ENCODE measurements at regions not wholly inside any gene's neighbourhood (a gene's known extent, or its start where the extent isn't known, plus 50 kb on each side); places are given as distances from the start of the nearest gene placed in this dataset.

DNA sequence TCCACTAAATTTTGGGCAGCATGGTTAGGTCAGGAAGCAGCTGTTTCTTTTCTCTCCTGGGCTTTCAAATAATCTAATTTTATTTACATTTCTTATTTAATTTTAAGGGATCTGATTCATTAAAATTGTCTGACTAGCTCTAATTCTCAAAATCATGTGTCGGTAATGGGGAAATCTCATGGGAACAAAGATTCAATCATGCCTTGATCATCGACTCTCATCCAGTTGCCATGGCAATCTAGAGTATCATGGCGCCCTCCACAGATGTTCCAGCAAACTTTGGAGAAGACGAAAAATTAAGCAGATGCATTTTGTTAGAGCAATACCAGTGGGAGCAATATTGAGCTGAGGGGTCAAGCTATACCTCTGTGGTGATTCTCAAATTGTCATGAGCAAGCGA, 358.0 kb upstream of the CDH4 start:
- 95 to 96% methylated on average over 5 of the region's 5 CpGs for WGBS, 2 experiments
- Histone ChIP-seq H3K4me3 (ENCODE audit: insufficient read depth, low read depth, low read length) (no peak overlapping the region), H3K4me1 (ENCODE audit: control insufficient read depth, insufficient read depth, low read length) (peaks cover 3% of the 10 kb centered on the region), H3K27ac (ENCODE audit: insufficient read depth, low read depth, low read length, poor library complexity, severe bottlenecking) (no peak overlapping the region), H3K9me3 (ENCODE audit: control insufficient read depth, low read length) (no peaks in the 10 kb centered on the region), H3K27me3 (ENCODE audit: control insufficient read depth, insufficient read depth, low read length, poor library complexity, severe bottlenecking) (no peaks in the 10 kb centered on the region), H3K36me3 (ENCODE audit: control insufficient read depth, insufficient read depth, low read length) (no peaks in the 10 kb centered on the region)

DNA sequence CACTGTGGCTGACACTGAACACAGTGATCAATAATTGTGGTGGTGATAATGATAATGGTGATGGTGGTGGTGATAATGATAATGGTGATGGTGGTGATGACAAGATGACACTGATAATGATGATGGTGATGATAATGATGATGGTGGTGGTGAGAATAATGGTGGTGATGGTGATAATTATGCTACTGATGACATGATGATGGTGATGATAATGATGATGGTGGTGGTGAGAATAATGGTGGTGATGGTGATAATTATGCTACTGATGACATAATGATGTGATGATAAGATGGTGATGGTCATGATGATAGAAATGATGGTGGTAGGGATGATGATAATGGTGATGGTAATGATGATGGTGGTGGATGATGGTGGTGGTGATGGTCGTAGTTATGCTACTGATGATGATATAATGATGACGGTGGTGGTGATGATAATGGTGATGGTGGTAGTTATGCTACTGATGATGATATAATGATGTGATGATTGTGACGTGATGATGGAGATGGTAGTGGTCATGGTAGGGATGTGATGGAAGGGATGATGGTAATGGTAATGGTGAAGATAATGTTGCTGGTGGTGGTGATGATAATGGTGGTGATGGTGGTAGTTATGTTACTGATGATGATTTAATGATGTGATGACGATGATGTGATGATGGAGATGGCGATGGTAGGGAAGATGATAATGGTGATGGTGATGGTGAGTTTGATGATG, 356.5 kb upstream of the CDH4 start:
- WGBS, 2 experiments = 86 to 88% methylated on average over 5 of the region's 5 CpGs
- H3K27ac ChIP-seq (ENCODE audit: insufficient read depth, low read depth, low read length, poor library complexity, severe bottlenecking) = no peak overlapping the region
- no peaks in the 10 kb centered on the region for H3K9me3 ChIP-seq (ENCODE audit: control insufficient read depth, low read length)
- no peaks in the 10 kb centered on the region for H3K27me3 ChIP-seq (ENCODE audit: control insufficient read depth, insufficient read depth, low read length, poor library complexity, severe bottlenecking)
- H3K4me3 ChIP-seq (ENCODE audit: insufficient read depth, low read depth, low read length) = no peak overlapping the region
- H3K36me3 ChIP-seq (ENCODE audit: control insufficient read depth, insufficient read depth, low read length) = no peaks in the 10 kb centered on the region
- peaks cover 5% of the 10 kb centered on the region for H3K4me1 ChIP-seq (ENCODE audit: control insufficient read depth, insufficient read depth, low read length)

DNA sequence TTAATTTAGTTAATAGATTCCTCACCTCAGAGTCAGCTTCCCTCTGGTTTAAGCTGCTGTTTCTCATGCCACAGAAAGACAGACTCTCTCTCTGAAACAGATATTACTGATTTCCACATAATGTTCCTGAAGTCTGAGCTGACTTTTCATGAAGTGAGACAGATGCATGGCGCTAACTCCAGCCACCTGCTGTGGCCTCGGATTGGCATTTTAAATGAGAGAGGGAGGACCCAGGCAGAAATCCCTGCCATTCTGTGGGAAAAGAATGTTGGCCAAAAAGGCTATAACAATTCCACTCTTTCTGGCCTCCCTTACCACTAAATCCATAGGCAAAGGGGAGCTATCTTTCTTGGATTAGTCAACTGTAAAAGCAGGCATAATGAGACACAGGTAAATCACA, 354.1 kb upstream of the CDH4 start:
- H3K27ac ChIP-seq (ENCODE audit: insufficient read depth, low read depth, low read length, poor library complexity, severe bottlenecking) = no peak overlapping the region
- no peaks in the 10 kb centered on the region for H3K36me3 ChIP-seq (ENCODE audit: control insufficient read depth, insufficient read depth, low read length)
- H3K4me3 ChIP-seq (ENCODE audit: insufficient read depth, low read depth, low read length) = no peak overlapping the region
- H3K4me1 ChIP-seq (ENCODE audit: control insufficient read depth, insufficient read depth, low read length) = peaks cover 10% of the 10 kb centered on the region
- 8 to 15% methylated on average over 2 of the region's 2 CpGs for WGBS, 2 experiments
- H3K9me3 ChIP-seq (ENCODE audit: control insufficient read depth, low read length) = no peaks in the 10 kb centered on the region
- H3K27me3 ChIP-seq (ENCODE audit: control insufficient read depth, insufficient read depth, low read length, poor library complexity, severe bottlenecking) = no peaks in the 10 kb centered on the region

DNA sequence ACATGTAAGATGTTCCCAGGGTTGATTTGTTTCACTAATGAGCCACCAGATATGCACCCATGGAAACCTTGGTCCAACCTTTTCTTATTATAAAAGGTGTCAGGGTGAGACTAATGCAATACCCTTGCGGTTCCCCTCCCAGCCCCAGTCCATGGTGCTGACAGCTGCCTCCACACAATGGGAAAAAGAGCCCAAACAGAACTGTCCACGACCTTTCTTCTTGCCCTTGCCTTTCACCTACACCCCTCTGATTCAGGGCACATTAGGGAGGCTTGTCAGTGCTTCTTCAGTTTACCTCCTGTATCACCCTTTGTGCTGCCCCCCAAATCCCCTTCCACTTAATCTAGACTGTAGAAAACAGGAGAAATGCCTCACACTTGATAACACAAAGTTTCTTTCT, 352.7 kb upstream of the CDH4 start:
- H3K36me3 ChIP-seq (ENCODE audit: control insufficient read depth, insufficient read depth, low read length) = no peaks in the 10 kb centered on the region
- H3K4me1 ChIP-seq (ENCODE audit: control insufficient read depth, insufficient read depth, low read length) = peaks cover 10% of the 10 kb centered on the region
- WGBS, 2 experiments = 63 to 67% methylated on average over 2 of the region's 2 CpGs
- H3K27me3 ChIP-seq (ENCODE audit: control insufficient read depth, insufficient read depth, low read length, poor library complexity, severe bottlenecking) = no peaks in the 10 kb centered on the region
- H3K9me3 ChIP-seq (ENCODE audit: control insufficient read depth, low read length) = no peaks in the 10 kb centered on the region
- H3K4me3 ChIP-seq (ENCODE audit: insufficient read depth, low read depth, low read length) = no peak overlapping the region
- no peak overlapping the region for H3K27ac ChIP-seq (ENCODE audit: insufficient read depth, low read depth, low read length, poor library complexity, severe bottlenecking)

DNA sequence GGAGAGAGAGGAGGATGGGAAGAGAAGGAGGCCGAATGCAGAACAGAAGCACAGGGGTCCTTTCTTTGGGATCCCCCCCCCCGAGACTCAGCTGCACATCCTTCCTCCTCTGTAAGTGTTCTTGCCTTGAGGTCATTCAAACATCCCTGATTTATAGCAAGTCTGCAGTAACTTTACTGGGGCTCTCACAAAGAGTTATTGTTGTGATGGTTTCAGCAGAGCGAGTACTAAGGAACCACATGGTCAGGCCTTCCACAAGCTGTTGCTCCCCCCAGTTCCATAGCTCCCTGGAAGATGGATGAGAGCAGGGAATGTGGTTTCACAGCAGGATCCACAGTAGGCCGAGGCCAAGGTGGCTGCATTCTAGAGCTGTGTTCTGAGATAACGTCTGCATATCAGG, 351.4 kb upstream of the CDH4 start:
- no peaks in the 10 kb centered on the region for H3K9me3 ChIP-seq (ENCODE audit: control insufficient read depth, low read length)

DNA sequence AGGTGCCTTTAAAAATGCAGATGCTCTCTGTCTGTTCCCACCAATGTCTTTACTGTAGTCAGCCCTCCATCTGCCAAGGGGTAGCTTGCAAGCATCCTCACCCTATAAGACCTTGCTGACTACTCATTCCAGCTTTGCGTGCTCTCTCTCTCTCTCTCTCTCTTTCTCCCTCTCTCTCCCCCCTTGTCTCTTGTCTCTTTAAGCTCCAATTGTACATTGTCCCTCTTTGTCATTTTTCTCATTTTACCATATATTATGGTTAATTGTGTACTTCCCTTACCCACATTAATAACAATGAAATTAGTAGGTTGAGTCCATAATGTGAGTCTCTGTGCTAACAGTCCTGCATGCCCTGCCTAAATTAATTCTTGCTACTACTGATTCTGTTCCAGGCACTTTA, 350.2 kb upstream of the CDH4 start:
- Histone ChIP-seq H3K27ac (ENCODE audit: insufficient read depth, low read depth, low read length, poor library complexity, severe bottlenecking) (no peak overlapping the region), H3K27me3 (ENCODE audit: control insufficient read depth, insufficient read depth, low read length, poor library complexity, severe bottlenecking) (no peaks in the 10 kb centered on the region), H3K9me3 (ENCODE audit: control insufficient read depth, low read length) (no peaks in the 10 kb centered on the region), H3K4me1 (ENCODE audit: control insufficient read depth, insufficient read depth, low read length) (peaks cover 10% of the 10 kb centered on the region), H3K36me3 (ENCODE audit: control insufficient read depth, insufficient read depth, low read length) (no peaks in the 10 kb centered on the region), H3K4me3 (ENCODE audit: insufficient read depth, low read depth, low read length) (no peak overlapping the region)
- 88 to 90% methylated on average over 1 of the region's 1 CpG for WGBS, 2 experiments

More for the DNA sequence above, 351.4 kb upstream of the CDH4 start:
- Histone ChIP-seq H3K4me1 (ENCODE audit: control insufficient read depth, insufficient read depth, low read length) (peaks cover 10% of the 10 kb centered on the region), H3K27ac (ENCODE audit: insufficient read depth, low read depth, low read length, poor library complexity, severe bottlenecking) (no peak overlapping the region), H3K27me3 (ENCODE audit: control insufficient read depth, insufficient read depth, low read length, poor library complexity, severe bottlenecking) (no peaks in the 10 kb centered on the region), H3K4me3 (ENCODE audit: insufficient read depth, low read depth, low read length) (no peak overlapping the region), H3K36me3 (ENCODE audit: control insufficient read depth, insufficient read depth, low read length) (no peaks in the 10 kb centered on the region)
- WGBS, 2 experiments = 50 to 56% methylated on average over 4 to 5 of the region's 5 CpGs

DNA sequence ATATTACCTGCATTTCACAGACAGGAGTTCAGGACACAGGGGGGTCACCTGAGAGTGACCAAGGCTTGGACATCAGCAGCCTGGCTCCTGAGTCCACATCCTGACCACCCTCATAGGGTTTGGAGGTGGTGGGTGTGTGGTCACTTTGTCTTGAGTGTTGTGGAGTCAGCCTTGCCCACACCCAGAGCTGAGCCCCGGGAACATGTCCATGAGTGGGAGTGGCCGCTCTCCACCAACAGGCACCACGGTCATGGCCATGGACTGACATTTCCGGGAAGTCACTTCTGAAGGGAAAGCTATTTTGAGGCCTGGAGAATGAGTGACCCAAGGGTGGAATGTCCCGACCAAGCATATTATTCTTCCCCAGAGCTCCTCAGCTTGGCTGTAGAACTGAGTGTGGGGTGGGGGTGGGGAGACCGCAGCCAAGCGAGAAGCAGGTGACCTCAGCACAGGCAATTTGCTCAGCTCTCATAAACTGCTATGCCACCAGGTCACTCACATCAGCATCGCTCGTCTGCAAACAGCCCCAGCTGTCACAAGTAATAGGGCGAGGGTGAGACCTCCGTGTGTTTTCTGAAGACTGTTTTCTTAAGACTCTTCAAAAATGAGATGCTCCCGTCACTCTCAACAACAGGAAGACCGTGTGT, 348.6 kb upstream of the CDH4 start:
- Histone ChIP-seq H3K4me1 (ENCODE audit: control insufficient read depth, insufficient read depth, low read length) (peaks cover 8% of the 10 kb centered on the region), H3K36me3 (ENCODE audit: control insufficient read depth, insufficient read depth, low read length) (no peaks in the 10 kb centered on the region), H3K27ac (ENCODE audit: insufficient read depth, low read depth, low read length, poor library complexity, severe bottlenecking) (no peak overlapping the region), H3K9me3 (ENCODE audit: control insufficient read depth, low read length) (no peaks in the 10 kb centered on the region), H3K4me3 (ENCODE audit: insufficient read depth, low read depth, low read length) (no peak overlapping the region), H3K27me3 (ENCODE audit: control insufficient read depth, insufficient read depth, low read length, poor library complexity, severe bottlenecking) (no peaks in the 10 kb centered on the region)
- 93 to 97% methylated on average over 13 of the region's 13 CpGs for WGBS, 2 experiments

DNA sequence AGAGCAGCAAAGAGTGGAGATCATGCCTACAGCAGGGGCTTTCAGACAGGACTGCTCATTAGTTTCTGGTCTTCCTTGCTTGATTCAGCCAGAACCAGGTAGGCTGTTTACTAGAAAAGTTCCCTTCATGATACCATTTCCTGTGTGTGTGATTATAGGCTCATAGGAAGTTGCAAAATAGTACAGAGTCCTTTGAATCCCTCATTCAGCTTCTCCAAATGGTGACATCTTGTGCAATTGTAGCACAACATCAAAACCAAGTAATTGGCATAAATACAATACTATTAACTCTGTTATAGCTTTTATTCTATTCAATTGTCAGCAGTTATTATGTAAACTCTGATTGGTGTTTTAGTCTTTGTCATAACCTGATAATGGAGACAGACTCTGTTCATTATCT, 347.3 kb upstream of the CDH4 start:
- no peak overlapping the region for H3K27ac ChIP-seq (ENCODE audit: insufficient read depth, low read depth, low read length, poor library complexity, severe bottlenecking)

DNA sequence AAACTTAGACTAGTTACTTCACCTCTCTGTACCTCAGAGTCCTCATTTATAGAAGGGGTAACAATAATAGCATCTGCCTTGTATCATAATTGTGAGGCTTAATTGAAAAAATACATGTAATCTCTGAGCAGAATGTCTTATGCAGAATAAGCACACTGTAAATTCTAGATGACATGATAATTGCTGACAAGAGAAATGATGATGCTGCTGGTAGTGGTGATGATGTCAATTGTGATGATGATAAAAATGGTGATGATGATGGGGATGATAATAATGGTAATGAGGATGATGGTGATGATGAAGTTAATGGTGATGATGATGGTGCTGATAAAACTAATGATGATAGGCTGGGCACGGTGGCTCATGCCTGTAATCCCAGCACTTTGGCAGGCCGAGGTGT, 346.1 kb upstream of the CDH4 start:
- H3K9me3 ChIP-seq (ENCODE audit: control insufficient read depth, low read length) = no peaks in the 10 kb centered on the region
- H3K27ac ChIP-seq (ENCODE audit: insufficient read depth, low read depth, low read length, poor library complexity, severe bottlenecking) = no peak overlapping the region
- no peaks in the 10 kb centered on the region for H3K27me3 ChIP-seq (ENCODE audit: control insufficient read depth, insufficient read depth, low read length, poor library complexity, severe bottlenecking)
- 93 to 95% methylated on average over 2 of the region's 2 CpGs for WGBS, 2 experiments
- H3K4me3 ChIP-seq (ENCODE audit: insufficient read depth, low read depth, low read length) = no peak overlapping the region
- H3K36me3 ChIP-seq (ENCODE audit: control insufficient read depth, insufficient read depth, low read length) = no peaks in the 10 kb centered on the region
- H3K4me1 ChIP-seq (ENCODE audit: control insufficient read depth, insufficient read depth, low read length) = peaks cover 1% of the 10 kb centered on the region

More for the DNA sequence above, 347.3 kb upstream of the CDH4 start:
- no peaks in the 10 kb centered on the region for H3K27me3 ChIP-seq (ENCODE audit: control insufficient read depth, insufficient read depth, low read length, poor library complexity, severe bottlenecking)
- H3K4me3 ChIP-seq (ENCODE audit: insufficient read depth, low read depth, low read length) = no peak overlapping the region
- H3K4me1 ChIP-seq (ENCODE audit: control insufficient read depth, insufficient read depth, low read length) = peaks cover 8% of the 10 kb centered on the region
- H3K36me3 ChIP-seq (ENCODE audit: control insufficient read depth, insufficient read depth, low read length) = no peaks in the 10 kb centered on the region
- no peaks in the 10 kb centered on the region for H3K9me3 ChIP-seq (ENCODE audit: control insufficient read depth, low read length)

DNA sequence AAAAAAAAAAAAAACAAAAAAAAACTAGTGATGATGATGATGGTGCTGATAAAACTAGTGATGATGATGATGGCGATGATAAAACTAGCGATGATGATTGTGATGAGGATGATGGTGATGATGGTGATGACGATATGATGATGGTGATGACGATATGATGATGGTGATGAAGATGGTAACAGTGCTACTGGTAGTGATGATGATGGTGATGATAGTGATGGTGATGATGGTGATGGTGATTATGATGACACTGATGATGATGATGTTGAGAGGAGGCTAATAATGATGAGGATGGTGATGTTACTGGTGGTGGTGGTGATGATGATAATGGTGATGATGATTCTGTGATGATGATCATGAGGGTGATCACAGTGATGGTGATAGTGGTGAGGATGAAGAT, 345.5 kb upstream of the CDH4 start:
- Histone ChIP-seq H3K27me3 (ENCODE audit: control insufficient read depth, insufficient read depth, low read length, poor library complexity, severe bottlenecking) (no peaks in the 10 kb centered on the region), H3K4me3 (ENCODE audit: insufficient read depth, low read depth, low read length) (no peak overlapping the region), H3K9me3 (ENCODE audit: control insufficient read depth, low read length) (no peaks in the 10 kb centered on the region), H3K27ac (ENCODE audit: insufficient read depth, low read depth, low read length, poor library complexity, severe bottlenecking) (no peak overlapping the region), H3K36me3 (ENCODE audit: control insufficient read depth, insufficient read depth, low read length) (no peaks in the 10 kb centered on the region), H3K4me1 (ENCODE audit: control insufficient read depth, insufficient read depth, low read length) (no peaks in the 10 kb centered on the region)
- WGBS, 2 experiments = 95% methylated on average over 4 of the region's 4 CpGs
